HEK293 (cell line): ENCODE measurements at regions not wholly inside any gene's neighbourhood (a gene's known extent, or its start where the extent isn't known, plus 50 kb on each side); places are given as distances from the start of the nearest gene placed in this dataset.

ENCODE experiments used
- CTCF ChIA-PET: fragments of 350-600 bp; formaldehyde crosslinking; extraction: SDS; loops from one replicate; lab custom pipeline; 2021; ENCODE audit warnings: antibody characterized with exemption; lab: Yijun Ruan, JAX
- POLR2A ChIA-PET: fragments of 300-600 bp; formaldehyde crosslinking; extraction: SDS; loops from one replicate; lab custom pipeline; 2020; ENCODE audit warnings: antibody characterized with exemption, inconsistent platforms; lab: Yijun Ruan, JAX
- H3K27ac ChIP-seq: fragments of 200-500 bp; sonication (Bioruptor generic); 2 replicates; pipeline ENCODE4 v1.5.1; 2014; ENCODE audit warnings: low read depth, low read length, control low read depth, inconsistent platforms; ENCODE audit errors: extremely low read depth
- H3K36me3 ChIP-seq, 2 experiments: fragments of 200-500 bp in 1 of 2; sonication (Bioruptor generic) in 1 of 2; 1 replicate in 1 of 2; 2 replicates in 1 of 2; pipeline ENCODE4 v1.5.1; 2014 to 2017; ENCODE audit warnings: inconsistent platforms in 2 of 2, low read length in 2 of 2; ENCODE audit not compliant: control insufficient read depth in 2 of 2, insufficient read depth in 1 of 2
- H3K4me1 ChIP-seq: fragments of 200-500 bp; sonication (Bioruptor generic); 2 replicates; pipeline ENCODE4 v1.5.1; 2014; ENCODE audit warnings: mild to moderate bottlenecking, low read length, inconsistent platforms; ENCODE audit not compliant: control insufficient read depth, insufficient read depth
- H3K4me3 ChIP-seq: 2 replicates; pipeline ENCODE4 v1.5.1; 2011; ENCODE audit warnings: low read depth, mild to moderate bottlenecking, control low read depth, low read length, moderate library complexity
- H3K9me3 ChIP-seq: fragments of 200-500 bp; sonication (Bioruptor generic); 2 replicates; pipeline ENCODE4 v1.5.1; 2014; ENCODE audit warnings: low read depth, low read length, inconsistent platforms; ENCODE audit not compliant: control insufficient read depth, insufficient read depth
- KLF16 ChIP-seq: fragments of 450-650 bp; formaldehyde crosslinking; IDR thresholded peaks from 2 replicates; pipeline ENCODE4 v1.5.1; 2017; ENCODE audit warnings: missing biosample characterization, missing genetic modification characterization
- MYNN ChIP-seq: fragments of 450-650 bp; formaldehyde crosslinking; IDR thresholded peaks from 2 replicates; pipeline ENCODE4 v1.5.1; 2016; ENCODE audit warnings: missing biosample characterization, missing genetic modification characterization, borderline replicate concordance
- PBX3 ChIP-seq: sonication (generic); formaldehyde crosslinking; IDR thresholded peaks from 2 replicates; pipeline ENCODE4 v1.8.1; 2022; ENCODE audit warnings: mild to moderate bottlenecking, moderate library complexity, missing genetic modification reagents
- SCRT1 ChIP-seq: fragments of 450-650 bp; formaldehyde crosslinking; IDR thresholded peaks from 2 replicates; pipeline ENCODE4 v1.5.1; 2016; ENCODE audit warnings: missing biosample characterization, missing genetic modification characterization, borderline replicate concordance
- TSHZ1 ChIP-seq: fragments of 450-650 bp; formaldehyde crosslinking; IDR thresholded peaks from 2 replicates; pipeline ENCODE4 v1.5.1; 2016; ENCODE audit warnings: missing biosample characterization, missing genetic modification characterization, borderline replicate concordance
- ZBTB11 ChIP-seq: fragments of 450-650 bp; formaldehyde crosslinking; conservative IDR thresholded peaks from 2 replicates; pipeline ENCODE4 v1.5.1; 2016; ENCODE audit warnings: low read depth, missing biosample characterization, missing genetic modification characterization
- ZBTB17 ChIP-seq: fragments of 450-650 bp; formaldehyde crosslinking; IDR thresholded peaks from 2 replicates; pipeline ENCODE4 v1.5.1; 2016; ENCODE audit warnings: missing biosample characterization, missing genetic modification characterization
- ZBTB26 ChIP-seq: fragments of 450-650 bp; formaldehyde crosslinking; optimal IDR thresholded peaks from 2 replicates; pipeline ENCODE3; 2016; ENCODE audit warnings: missing biosample characterization, mild to moderate bottlenecking, missing genetic modification characterization
- ZNF132 ChIP-seq: fragments of 450-650 bp; formaldehyde crosslinking; IDR thresholded peaks from 2 replicates; pipeline ENCODE4 v1.5.1; 2017; ENCODE audit warnings: missing biosample characterization, missing genetic modification characterization, borderline replicate concordance
- ZNF146 ChIP-seq: fragments of 450-650 bp; formaldehyde crosslinking; IDR thresholded peaks from 2 replicates; pipeline ENCODE4 v1.5.1; 2016; ENCODE audit warnings: missing biosample characterization, missing genetic modification characterization
- ZNF302 ChIP-seq: fragments of 450-650 bp; formaldehyde crosslinking; IDR thresholded peaks from 2 replicates; pipeline ENCODE4 v1.5.1; 2016; ENCODE audit warnings: missing biosample characterization, missing genetic modification characterization, low read depth
- ZNF311 ChIP-seq: fragments of 450-650 bp; formaldehyde crosslinking; IDR thresholded peaks from 2 replicates; pipeline ENCODE4 v1.5.1; 2017; ENCODE audit warnings: missing biosample characterization, missing genetic modification characterization, borderline replicate concordance
- ZNF335 ChIP-seq: fragments of 450-650 bp; formaldehyde crosslinking; conservative IDR thresholded peaks from 2 replicates; pipeline ENCODE4 v1.5.1; 2016; ENCODE audit warnings: missing biosample characterization, missing genetic modification characterization
- ZNF391 ChIP-seq: fragments of 450-650 bp; formaldehyde crosslinking; IDR thresholded peaks from 2 replicates; pipeline ENCODE4 v1.5.1; 2016; ENCODE audit warnings: low read depth, missing biosample characterization, missing genetic modification characterization, borderline replicate concordance
- ZNF433 ChIP-seq: fragments of 450-650 bp; formaldehyde crosslinking; IDR thresholded peaks from 2 replicates; pipeline ENCODE4 v1.5.1; 2016; ENCODE audit warnings: missing biosample characterization, missing genetic modification characterization, low read depth
- ZNF518A ChIP-seq: fragments of 450-650 bp; formaldehyde crosslinking; conservative IDR thresholded peaks from 2 replicates; pipeline ENCODE4 v1.5.1; 2016; ENCODE audit warnings: low read depth, missing biosample characterization, missing genetic modification characterization
- ZNF560 ChIP-seq: fragments of 450-650 bp; formaldehyde crosslinking; IDR thresholded peaks from 2 replicates; pipeline ENCODE4 v1.5.1; 2017; ENCODE audit warnings: missing biosample characterization, missing genetic modification characterization, borderline replicate concordance
- ZNF677 ChIP-seq: fragments of 450-650 bp; IDR thresholded peaks from 2 replicates; pipeline ENCODE4 v1.5.0; 2018; ENCODE audit warnings: missing biosample characterization, mild to moderate bottlenecking, missing genetic modification characterization, moderate library complexity
- ZNF776 ChIP-seq: fragments of 450-650 bp; formaldehyde crosslinking; IDR thresholded peaks from 2 replicates; pipeline ENCODE4 v1.5.0; 2017; ENCODE audit warnings: missing biosample characterization, missing genetic modification characterization, borderline replicate concordance
- ZNF791 ChIP-seq: fragments of 450-650 bp; formaldehyde crosslinking; IDR thresholded peaks from 2 replicates; pipeline ENCODE4 v1.5.1; 2016; ENCODE audit warnings: missing biosample characterization, missing genetic modification characterization

- TF ChIP-seq ZNF518A (tag by site-specific recombination) (no peak), ZNF433 (tag by site-specific recombination) (no peak), KLF16 (tag by site-specific recombination) (no peak), ZNF560 (tag by site-specific recombination) (no peak), ZNF311 (tag by site-specific recombination) (no peak), ZNF132 (tag by site-specific recombination) (no peak), ZBTB17 (tag by site-specific recombination) (no peak), ZBTB26 (tag by site-specific recombination) (no peak), ZNF677 (tag by site-specific recombination) (no peak), MYNN (tag by site-specific recombination) (no peak), ZNF776 (no peak), PBX3 (CRISPR knock-in tag) (no peak)
Measured at GRCh38 chr20:20890751-20891150, 178.3 kb upstream of the RALGAPA2 start (continued).

GRCh38 chr20:20888936-20889335 is 176.5 kb upstream of the RALGAPA2 start:
- H3K4me1 ChIP-seq = no peaks in the 10 kb centered on the region
- no peaks in the 10 kb centered on the region for H3K36me3 ChIP-seq
- H3K9me3 ChIP-seq = no peaks in the 10 kb centered on the region
- no peak overlapping the region for H3K4me3 ChIP-seq
- no peak overlapping the region for H3K27ac ChIP-seq
- POLR2A ChIA-PET = no interaction called here
- CTCF ChIA-PET = interaction anchor here (0.5 kb wide), 1 partner anchor 751 kb away, joined by 3 read pairs; no protein-coding TSS in a partner anchor
- TF ChIP-seq SCRT1 (no peak), ZNF302 (tag by site-specific recombination) (no peak), ZNF335 (no peak), ZNF391 (tag by site-specific recombination) (no peak), ZBTB11 (tag by site-specific recombination) (no peak), ZNF791 (no peak), TSHZ1 (tag by site-specific recombination) (no peak), ZNF146 (tag by site-specific recombination) (no peak)
